Natural killer cell (primary cell): ENCODE measurements at regions not wholly inside any gene's neighbourhood (a gene's known extent, or its start where the extent isn't known, plus 50 kb on each side); places are given as distances from the start of the nearest gene placed in this dataset.

ENCODE experiments used
- ATAC-seq, 3 donors: fragments of 150-1000 bp in 2 of 3; fragments of 200-7000 bp in 1 of 3; cut with Tn5 transposase; 1 replicate in 1 of 3; 2 replicates in 2 of 3; pipeline ENCODE4 v1.10.0; 2021; ENCODE audit warnings: mild to moderate bottlenecking in 2 of 3, moderate library complexity in 2 of 3
- DNase-seq, 2 donors: peaks; one replicate each; pipeline versions ENCODE4 v3.0.0 to v3.0.0-alpha.2; 2013 to 2021; ENCODE audit warnings: mixed read lengths in 1 of 2
- H3K27ac ChIP-seq: one replicate; pipeline ENCODE4 v1.5.1; 2013; ENCODE audit warnings: mild to moderate bottlenecking, low read length
- H3K27me3 ChIP-seq: one replicate; pipeline ENCODE4 v1.6.1; 2013; ENCODE audit warnings: low read length; ENCODE audit not compliant: control insufficient read depth, insufficient read depth
- H3K36me3 ChIP-seq: one replicate; pipeline ENCODE4 v1.6.1; 2013; ENCODE audit warnings: low read length; ENCODE audit not compliant: control insufficient read depth, insufficient read depth
- H3K4me1 ChIP-seq: one replicate; pipeline ENCODE4 v1.6.1; 2013; ENCODE audit warnings: low read length; ENCODE audit not compliant: control insufficient read depth, insufficient read depth
- H3K4me3 ChIP-seq: one replicate; pipeline ENCODE4 v1.5.1; 2013; ENCODE audit warnings: low read length
- H3K9me3 ChIP-seq: one replicate; pipeline ENCODE4 v1.6.1; 2013; ENCODE audit warnings: low read length; ENCODE audit not compliant: control insufficient read depth, insufficient read depth
- H3K27ac Mint-ChIP-seq, 2 donors: one replicate each; pipeline ENCODE4 v1.8.0; 2022; ENCODE audit warnings: mild to moderate bottlenecking in 2 of 2, mixed read lengths in 2 of 2, moderate library complexity in 1 of 2
- H3K27me3 Mint-ChIP-seq, 2 donors: one replicate each; pipeline ENCODE4 v1.8.0; 2022; ENCODE audit warnings: low read depth in 2 of 2, mixed read lengths in 2 of 2
- H3K36me3 Mint-ChIP-seq: one replicate; pipeline ENCODE4 v1.8.0; 2022; ENCODE audit warnings: mixed read lengths
- H3K4me1 Mint-ChIP-seq, 2 donors: one replicate each; pipeline ENCODE4 v1.8.0; 2022; ENCODE audit warnings: mixed read lengths in 2 of 2
- H3K4me3 Mint-ChIP-seq: one replicate; pipeline ENCODE4 v1.8.0; 2022; ENCODE audit warnings: mild to moderate bottlenecking, moderate library complexity, mixed read lengths
- H3K9me3 Mint-ChIP-seq, 2 donors: one replicate each; pipeline ENCODE4 v1.8.0; 2022; ENCODE audit warnings: mixed read lengths in 2 of 2
- CTCF ChIP-seq: fragments of 200-600 bp; IDR thresholded peaks from one replicate; pipeline ENCODE4 v1.8.0; 2022; ENCODE audit warnings: antibody characterized with exemption
- WGBS: methylation state at CpG from one replicate; pipeline ENCODE4 v1.1.7; 2013; ENCODE audit warnings: missing lambda C conversion rate; ENCODE audit not compliant: insufficient coverage; 5-methylcytosine and 5-hydroxymethylcytosine counted together
- intact Hi-C: fragments of 100-400 bp; cut with micrococcal nuclease; formaldehyde crosslinking; loops from one replicate; pipeline ENCODE4 v1.14.2; 2022

- no peak for TF ChIP-seq CTCF
- no peaks in the 10 kb centered on the region for H3K27me3 ChIP-seq
- no peaks in the 10 kb centered on the region for H3K4me1 ChIP-seq
- 94% methylated on average over 3 of the region's 3 CpGs for WGBS
- Mint-ChIP-seq H3K27me3 (peaks cover 0 to 4% of the 10 kb centered on the region in 2 donors), H3K27ac (no peak overlapping the region), H3K4me1 (no peaks in the 10 kb centered on the region), H3K36me3 (no peaks in the 10 kb centered on the region), H3K4me3 (no peak overlapping the region), H3K9me3 (peaks cover 0 to 2% of the 10 kb centered on the region in 2 donors)
- no peaks in the 10 kb centered on the region for H3K36me3 ChIP-seq
- no peak overlapping the region for H3K27ac ChIP-seq
- DNase-seq (no peak), ATAC-seq (no peak)
- no peaks in the 10 kb centered on the region for H3K9me3 ChIP-seq
- intact Hi-C loops: no loop called here
- H3K4me3 ChIP-seq: no peak overlapping the region
Observed at GRCh38 chr5:38681029-38681706, 124.7 kb upstream of the LIFR start.

DNA sequence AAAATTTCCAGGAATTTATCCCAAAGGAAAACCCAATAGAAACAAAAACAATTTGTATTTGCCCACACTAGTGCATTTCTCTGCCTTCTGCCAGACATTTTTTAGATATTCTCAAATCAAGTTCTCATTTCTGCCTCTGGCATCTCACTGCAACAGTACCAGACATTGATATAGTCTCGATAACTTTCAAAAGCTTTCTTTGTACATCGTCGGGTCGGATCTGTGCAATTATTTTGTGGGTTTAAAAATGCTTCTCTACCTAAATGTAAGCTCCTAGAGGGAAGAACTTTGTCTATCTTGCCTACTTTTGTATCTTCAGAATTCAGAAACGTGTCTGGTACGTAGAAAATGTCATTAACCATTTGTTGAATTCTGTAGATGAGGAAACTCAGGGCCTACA is 125.5 kb upstream of the LIFR start:
- H3K27me3 ChIP-seq: no peaks in the 10 kb centered on the region
- 88% methylated on average over 6 of the region's 6 CpGs for WGBS
- no peak overlapping the region for H3K27ac Mint-ChIP-seq

GRCh38 chr5:38686658-38687057 is 130.2 kb upstream of the LIFR start:
- no peak for TF ChIP-seq CTCF
- no peaks in the 10 kb centered on the region for H3K27me3 ChIP-seq
- intact Hi-C loops: no loop called here
- no peak overlapping the region for H3K27ac Mint-ChIP-seq
- H3K36me3 ChIP-seq: no peaks in the 10 kb centered on the region
- no peaks in the 10 kb centered on the region for H3K4me1 ChIP-seq
- H3K4me1 Mint-ChIP-seq: no peaks in the 10 kb centered on the region
- H3K27ac ChIP-seq: no peak overlapping the region
- no peaks in the 10 kb centered on the region for H3K36me3 Mint-ChIP-seq
- DNase-seq (no peak), ATAC-seq (no peak)
- H3K9me3 Mint-ChIP-seq: peaks cover 0 to 11% of the 10 kb centered on the region in 2 donors
- peaks cover 8 to 9% of the 10 kb centered on the region in 2 donors for H3K27me3 Mint-ChIP-seq
- 81% methylated on average over 3 of the region's 3 CpGs for WGBS
- no peak overlapping the region for H3K4me3 Mint-ChIP-seq
- no peaks in the 10 kb centered on the region for H3K9me3 ChIP-seq
- no peak overlapping the region for H3K4me3 ChIP-seq

More for the DNA sequence above, 125.5 kb upstream of the LIFR start:
- Histone ChIP-seq H3K4me1 (no peaks in the 10 kb centered on the region), H3K9me3 (no peaks in the 10 kb centered on the region), H3K27ac (no peak overlapping the region), H3K36me3 (no peaks in the 10 kb centered on the region), H3K4me3 (no peak overlapping the region)
- no peak for TF ChIP-seq CTCF
- no peaks in the 10 kb centered on the region for H3K4me1 Mint-ChIP-seq
- no peak overlapping the region for H3K4me3 Mint-ChIP-seq
- peaks cover 0 to 2% of the 10 kb centered on the region in 2 donors for H3K9me3 Mint-ChIP-seq
- no peak for DNase-seq
- ATAC-seq: no peak
- peaks cover 0 to 4% of the 10 kb centered on the region in 2 donors for H3K27me3 Mint-ChIP-seq
- intact Hi-C loops: no loop called here
- no peaks in the 10 kb centered on the region for H3K36me3 Mint-ChIP-seq

DNA sequence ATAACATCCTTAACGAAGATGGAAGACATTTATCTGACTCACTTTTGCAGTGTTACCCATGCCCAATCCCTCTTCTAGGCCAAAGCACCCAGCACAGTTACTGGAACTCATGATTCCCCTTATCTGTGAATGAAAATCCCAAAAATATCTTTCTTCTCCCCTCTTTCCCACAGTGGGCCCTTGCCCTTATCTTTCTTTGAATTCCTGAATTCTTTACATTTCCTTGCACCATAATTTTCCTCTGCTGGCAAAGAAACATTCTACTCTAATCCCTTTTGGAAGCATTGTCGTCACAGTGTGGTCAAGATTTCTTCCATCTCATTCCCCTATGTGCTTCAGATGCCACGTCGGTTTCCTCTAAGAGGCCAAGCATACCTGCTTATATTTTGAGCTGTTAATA is 135.9 kb upstream of the LIFR start:
- Mint-ChIP-seq H3K27ac (no peak overlapping the region), H3K27me3 (peaks cover 12 to 26% of the 10 kb centered on the region in 2 donors), H3K4me1 (no peaks in the 10 kb centered on the region), H3K36me3 (no peaks in the 10 kb centered on the region), H3K4me3 (no peak overlapping the region), H3K9me3 (peaks cover 4 to 9% of the 10 kb centered on the region in 2 donors)
- WGBS: 89% methylated on average over 4 of the region's 4 CpGs
- Histone ChIP-seq H3K27ac (no peak overlapping the region), H3K27me3 (no peaks in the 10 kb centered on the region), H3K4me1 (no peaks in the 10 kb centered on the region), H3K4me3 (no peak overlapping the region), H3K36me3 (no peaks in the 10 kb centered on the region), H3K9me3 (no peaks in the 10 kb centered on the region)
- ATAC-seq (no peak), DNase-seq (no peak)
- intact Hi-C loops: no loop called here
- TF ChIP-seq CTCF: no peak
